ENCODE measurements at regions not wholly inside any gene's neighbourhood (a gene's known extent, or its start where the extent isn't known, plus 50 kb on each side); places are given as distances from the start of the nearest gene placed in this dataset.
"Not testable (repeated sequence)": the region's sequence is repeated elsewhere in the genome, so short reads cannot be mapped to it uniquely, and the experiment has no call there.

GRCh38 chr11:91312541-91312940 lies 912.1 kb upstream of the FAT3 start:
- no peak for DNase-seq (ENCODE audit: low spot score)

GRCh38 chr11:91310085-91310484 lies 914.5 kb upstream of the FAT3 start:
- no peak for DNase-seq (ENCODE audit: low spot score)

- DNase-seq (ENCODE audit: low spot score), result no peak
These were observed 916.5 kb upstream of the FAT3 start for GRCh38 chr11:91308069-91308468.

GRCh38 chr11:91305402-91305801 lies 919.2 kb upstream of the FAT3 start:
- no peak for DNase-seq (ENCODE audit: low spot score)

- DNase-seq (ENCODE audit: low spot score), result no peak
These were observed 920.9 kb upstream of the FAT3 start for GRCh38 chr11:91303749-91304148.

- no peak for DNase-seq (ENCODE audit: low spot score)
These were observed 924.6 kb upstream of the FAT3 start for GRCh38 chr11:91299980-91300379.

- no peak for DNase-seq (ENCODE audit: low spot score)
These were observed 928.0 kb upstream of the FAT3 start for GRCh38 chr11:91296629-91297028.

GRCh38 chr11:91295591-91295990 lies 929.0 kb upstream of the FAT3 start:
- DNase-seq (ENCODE audit: low spot score), result no peak

- no peak for DNase-seq (ENCODE audit: low spot score)
These were observed 931.5 kb upstream of the FAT3 start for GRCh38 chr11:91293119-91293518.

GRCh38 chr11:91272089-91272488 lies 952.5 kb upstream of the FAT3 start:
- no peak for DNase-seq (ENCODE audit: low spot score)

GRCh38 chr11:91268512-91269295 lies 955.9 kb upstream of the FAT3 start:
- not testable (repeated sequence) for DNase-seq (ENCODE audit: low spot score)

- DNase-seq (ENCODE audit: low spot score), result no peak
These were observed 958.7 kb upstream of the FAT3 start for GRCh38 chr11:91265946-91266345.

- no peak for DNase-seq (ENCODE audit: low spot score)
These were observed 960.1 kb upstream of the FAT3 start for GRCh38 chr11:91264481-91264880.

GRCh38 chr11:91263496-91264365 lies 960.9 kb upstream of the FAT3 start:
- no peak for DNase-seq (ENCODE audit: low spot score)

- no peak for DNase-seq (ENCODE audit: low spot score)
These were observed 963.1 kb upstream of the FAT3 start for GRCh38 chr11:91261513-91261912.

- DNase-seq (ENCODE audit: low spot score), result no peak
These were observed 965.7 kb upstream of the FAT3 start for GRCh38 chr11:91258876-91259275.

- DNase-seq (ENCODE audit: low spot score), result no peak
These were observed 967.0 kb upstream of the FAT3 start for GRCh38 chr11:91257667-91258066.

- peak; percentile 27 for DNase-seq (ENCODE audit: low spot score)
These were observed 976.3 kb upstream of the FAT3 start for GRCh38 chr11:91248199-91248807.

- no peak for DNase-seq (ENCODE audit: low spot score)
These were observed 977.4 kb upstream of the FAT3 start for GRCh38 chr11:91247009-91247735.

GRCh38 chr11:91244912-91245311 lies 979.7 kb upstream of the FAT3 start:
- DNase-seq (ENCODE audit: low spot score), result no peak

- no peak for DNase-seq (ENCODE audit: low spot score)
These were observed 981.0 kb upstream of the FAT3 start for GRCh38 chr11:91243630-91244029.

- no peak for DNase-seq (ENCODE audit: low spot score)
These were observed 981.6 kb upstream of the FAT3 start for GRCh38 chr11:91243051-91243450.
